NCI-H187 (cell line): ENCODE measurements at regions not wholly inside any gene's neighbourhood (a gene's known extent, or its start where the extent isn't known, plus 50 kb on each side); places are given as distances from the start of the nearest gene placed in this dataset.

ENCODE experiments used
- DNase-seq, 2 experiments: peaks; one replicate each; lab custom pipeline; 2025; lab: John Stamatoyannopoulos, UW

- no peak for DNase-seq
Observed at GRCh38 chr7:42445691-42446090, 208.7 kb upstream of the GLI3 start.

GRCh38 chr7:42440951-42441350, 203.9 kb upstream of the GLI3 start:
- DNase-seq = no peak

GRCh38 chr7:42432644-42433043, 195.6 kb upstream of the GLI3 start:
- DNase-seq = no peak

- DNase-seq = no peak
Observed at GRCh38 chr7:42431873-42432272, 194.9 kb upstream of the GLI3 start.

- no peak for DNase-seq
Observed at GRCh38 chr7:42429339-42429738, 192.3 kb upstream of the GLI3 start.

- DNase-seq = no peak
Observed at GRCh38 chr7:42426163-42426562, 189.2 kb upstream of the GLI3 start.

- no peak for DNase-seq
Observed at GRCh38 chr7:42414941-42415505, 178.0 kb upstream of the GLI3 start.

- DNase-seq = no peak
Observed at GRCh38 chr7:42414028-42414427, 177.0 kb upstream of the GLI3 start.

- no peak for DNase-seq
Observed at GRCh38 chr7:42409296-42409695, 172.3 kb upstream of the GLI3 start.

- DNase-seq = no peak
Observed at GRCh38 chr7:42407833-42408232, 170.8 kb upstream of the GLI3 start.

GRCh38 chr7:42407021-42407710, 170.2 kb upstream of the GLI3 start:
- no peak for DNase-seq

- no peak for DNase-seq
Observed at GRCh38 chr7:42406358-42406757, 169.3 kb upstream of the GLI3 start.

GRCh38 chr7:42405782-42406181, 168.8 kb upstream of the GLI3 start:
- no peak for DNase-seq

- no peak for DNase-seq
Observed at GRCh38 chr7:42403831-42404230, 166.8 kb upstream of the GLI3 start.

GRCh38 chr7:42400961-42401360, 164.0 kb upstream of the GLI3 start:
- DNase-seq = no peak

GRCh38 chr7:42400211-42400772, 163.3 kb upstream of the GLI3 start:
- no peak for DNase-seq

GRCh38 chr7:42395607-42396006, 158.6 kb upstream of the GLI3 start:
- DNase-seq = no peak

- no peak for DNase-seq
Observed at GRCh38 chr7:42392826-42393225, 155.8 kb upstream of the GLI3 start.

GRCh38 chr7:42389697-42390096, 152.7 kb upstream of the GLI3 start:
- DNase-seq = no peak

GRCh38 chr7:42385912-42386311, 148.9 kb upstream of the GLI3 start:
- DNase-seq = no peak

GRCh38 chr7:42381161-42381560, 144.2 kb upstream of the GLI3 start:
- DNase-seq = no peak

GRCh38 chr7:42380401-42380800, 143.4 kb upstream of the GLI3 start:
- DNase-seq = no peak

GRCh38 chr7:42378149-42378548, 141.1 kb upstream of the GLI3 start:
- DNase-seq = no peak

GRCh38 chr7:42373285-42373684, 136.3 kb upstream of the GLI3 start:
- DNase-seq = no peak
